HG02759 (cell line): ENCODE measurements at regions not wholly inside any gene's neighbourhood (a gene's known extent, or its start where the extent isn't known, plus 50 kb on each side); places are given as distances from the start of the nearest gene placed in this dataset.

Experiments
- ATAC-seq: cut with Tn5 transposase; IDR thresholded peaks from one replicate; pipeline ENCODE4 v1.9.1; 2021; ENCODE audit warnings: mild to moderate bottlenecking, moderate library complexity; ENCODE audit not compliant: unreplicated experiment

- ATAC-seq = no peak
These were observed 54.1 kb downstream of the IRF2BPL start for GRCh38 chr14:76974365-76974764.

- ATAC-seq = no peak
These were observed 57.0 kb downstream of the IRF2BPL start for GRCh38 chr14:76971549-76971948.

- no peak for ATAC-seq
These were observed 59.9 kb downstream of the IRF2BPL start for GRCh38 chr14:76968621-76969063.

- no peak for ATAC-seq
These were observed 60.7 kb downstream of the IRF2BPL start for GRCh38 chr14:76967788-76968187.

GRCh38 chr14:76965232-76965631 lies 63.3 kb downstream of the IRF2BPL start:
- ATAC-seq = no peak

- ATAC-seq = no peak
These were observed 63.8 kb downstream of the IRF2BPL start for GRCh38 chr14:76964695-76965094.

- ATAC-seq = no peak
These were observed 65.1 kb downstream of the IRF2BPL start for GRCh38 chr14:76963372-76963771.

GRCh38 chr14:76962303-76962660 lies 66.2 kb downstream of the IRF2BPL start:
- no peak for ATAC-seq

GRCh38 chr14:76961631-76962302 lies 66.7 kb downstream of the IRF2BPL start:
- peak; percentile 81 for ATAC-seq

GRCh38 chr14:76958980-76959710 lies 69.4 kb downstream of the IRF2BPL start:
- ATAC-seq = peak; percentile 29

GRCh38 chr14:76958020-76958979 lies 70.2 kb downstream of the IRF2BPL start:
- no peak for ATAC-seq

- no peak for ATAC-seq
These were observed 71.2 kb downstream of the IRF2BPL start for GRCh38 chr14:76957224-76957891.

- peak; percentile 53 for ATAC-seq
These were observed 72.0 kb downstream of the IRF2BPL start for GRCh38 chr14:76956316-76957090.

- ATAC-seq = peak; percentile 34
These were observed 72.8 kb downstream of the IRF2BPL start for GRCh38 chr14:76955575-76956315.

GRCh38 chr14:76954394-76955190 lies 73.9 kb downstream of the IRF2BPL start:
- ATAC-seq = no peak

- ATAC-seq = no peak
These were observed 75.1 kb downstream of the IRF2BPL start for GRCh38 chr14:76953311-76953945.

- ATAC-seq = no peak
These were observed 77.3 kb downstream of the IRF2BPL start for GRCh38 chr14:76951166-76951565.
